Thyroid gland (tissue), 4 donors: ENCODE measurements at regions not wholly inside any gene's neighbourhood (a gene's known extent, or its start where the extent isn't known, plus 50 kb on each side); places are given as distances from the start of the nearest gene placed in this dataset.

Experiments
- DNase-seq, 2 donors: peaks; one replicate each; pipeline ENCODE4 v3.0.0-alpha.2; 2019
- H3K27ac ChIP-seq, 3 donors: fragments of 200-600 bp; sonication (generic); 1 replicate in 2 of 3; 2 replicates in 1 of 3; pipeline ENCODE4 v1.5.1; 2016 to 2019; ENCODE audit warnings: mild to moderate bottlenecking in 1 of 3, moderate library complexity in 1 of 3
- H3K27me3 ChIP-seq: fragments of 200-600 bp; sonication (generic); one replicate; pipeline ENCODE4 v1.5.1; 2019
- H3K36me3 ChIP-seq, 2 donors: fragments of 200-600 bp; sonication (generic); one replicate each; pipeline ENCODE4 v1.5.1; 2016 to 2019
- H3K4me1 ChIP-seq, 2 donors: fragments of 200-600 bp; sonication (generic); one replicate each; pipeline ENCODE4 v1.5.1; 2017 to 2019
- H3K4me3 ChIP-seq, 3 donors: fragments of 200-600 bp; sonication (generic); replicated peaks in 1 of 3; 1 replicate in 2 of 3; 2 replicates in 1 of 3; pipeline ENCODE4 v1.5.1; 2016; ENCODE audit warnings: mild to moderate bottlenecking in 1 of 3
- H3K9me3 ChIP-seq: fragments of 200-600 bp; sonication (generic); one replicate; pipeline ENCODE4 v1.5.1; 2017
- POLR2A ChIP-seq, 2 donors: fragments of 450-650 bp; IDR thresholded peaks; one replicate each; pipeline ENCODE4 v1.6.1; 2017; ENCODE audit warnings: antibody characterized with exemption in 2 of 2, mild to moderate bottlenecking in 2 of 2, moderate library complexity in 1 of 2
- WGBS, 2 donors: methylation state at CpG; one replicate each; pipeline ENCODE4 v1.1.5; 2017; 5-methylcytosine and 5-hydroxymethylcytosine counted together
- intact Hi-C: fragments of 100-400 bp; cut with DNase I; formaldehyde crosslinking; loops from one replicate; pipeline ENCODE4 v1.15.1; 2023
- TF ChIP-seq, protein P1 (sequence below), 6 experiments: fragments of 200-600 bp in 3 of 6; fragments of 450-650 bp in 3 of 6; sonication (generic) in 3 of 6; IDR thresholded peaks; one replicate each; pipeline ENCODE4 v1.5.1; 2016 to 2019; ENCODE audit warnings: antibody characterized with exemption in 6 of 6, mild to moderate bottlenecking in 2 of 6, inconsistent platforms in 1 of 6, moderate library complexity in 1 of 6

DNA sequence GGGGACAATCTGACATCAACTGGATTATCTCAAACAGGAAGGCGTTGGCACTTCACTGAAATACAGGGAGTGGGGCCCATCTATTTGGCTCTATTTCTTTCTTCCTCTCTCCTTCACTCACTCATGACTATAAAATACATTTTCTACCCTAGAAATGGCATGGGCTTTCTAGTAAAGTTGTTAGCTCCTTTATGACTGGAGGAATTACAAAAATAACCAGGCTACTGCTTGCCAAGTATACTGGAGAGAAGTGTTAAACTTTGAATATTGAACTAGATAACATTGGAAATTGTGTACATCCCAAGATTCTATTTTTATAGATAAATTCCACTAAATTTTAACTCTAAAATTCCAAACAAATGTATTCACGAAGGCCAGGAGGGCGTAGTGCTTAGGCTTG is 255.7 kb upstream of the SORCS1 start:
- Histone ChIP-seq H3K27ac (no peak overlapping the region), H3K36me3 (no peaks in the 10 kb centered on the region), H3K9me3 (no peaks in the 10 kb centered on the region), H3K4me3 (no peak overlapping the region), H3K27me3 (no peaks in the 10 kb centered on the region), H3K4me1 (no peaks in the 10 kb centered on the region)
- 93 to 94% methylated on average over 3 of the region's 3 CpGs for WGBS, 2 donors
- intact Hi-C loops, result no loop called here
- TF ChIP-seq POLR2A (IDR thresholded peaks at IDR 0.05), result no peak
- TF ChIP-seq, protein P1, sequence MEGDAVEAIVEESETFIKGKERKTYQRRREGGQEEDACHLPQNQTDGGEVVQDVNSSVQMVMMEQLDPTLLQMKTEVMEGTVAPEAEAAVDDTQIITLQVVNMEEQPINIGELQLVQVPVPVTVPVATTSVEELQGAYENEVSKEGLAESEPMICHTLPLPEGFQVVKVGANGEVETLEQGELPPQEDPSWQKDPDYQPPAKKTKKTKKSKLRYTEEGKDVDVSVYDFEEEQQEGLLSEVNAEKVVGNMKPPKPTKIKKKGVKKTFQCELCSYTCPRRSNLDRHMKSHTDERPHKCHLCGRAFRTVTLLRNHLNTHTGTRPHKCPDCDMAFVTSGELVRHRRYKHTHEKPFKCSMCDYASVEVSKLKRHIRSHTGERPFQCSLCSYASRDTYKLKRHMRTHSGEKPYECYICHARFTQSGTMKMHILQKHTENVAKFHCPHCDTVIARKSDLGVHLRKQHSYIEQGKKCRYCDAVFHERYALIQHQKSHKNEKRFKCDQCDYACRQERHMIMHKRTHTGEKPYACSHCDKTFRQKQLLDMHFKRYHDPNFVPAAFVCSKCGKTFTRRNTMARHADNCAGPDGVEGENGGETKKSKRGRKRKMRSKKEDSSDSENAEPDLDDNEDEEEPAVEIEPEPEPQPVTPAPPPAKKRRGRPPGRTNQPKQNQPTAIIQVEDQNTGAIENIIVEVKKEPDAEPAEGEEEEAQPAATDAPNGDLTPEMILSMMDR (IDR thresholded peaks at IDR 0.05), result no peak
- no peak for DNase-seq

DNA sequence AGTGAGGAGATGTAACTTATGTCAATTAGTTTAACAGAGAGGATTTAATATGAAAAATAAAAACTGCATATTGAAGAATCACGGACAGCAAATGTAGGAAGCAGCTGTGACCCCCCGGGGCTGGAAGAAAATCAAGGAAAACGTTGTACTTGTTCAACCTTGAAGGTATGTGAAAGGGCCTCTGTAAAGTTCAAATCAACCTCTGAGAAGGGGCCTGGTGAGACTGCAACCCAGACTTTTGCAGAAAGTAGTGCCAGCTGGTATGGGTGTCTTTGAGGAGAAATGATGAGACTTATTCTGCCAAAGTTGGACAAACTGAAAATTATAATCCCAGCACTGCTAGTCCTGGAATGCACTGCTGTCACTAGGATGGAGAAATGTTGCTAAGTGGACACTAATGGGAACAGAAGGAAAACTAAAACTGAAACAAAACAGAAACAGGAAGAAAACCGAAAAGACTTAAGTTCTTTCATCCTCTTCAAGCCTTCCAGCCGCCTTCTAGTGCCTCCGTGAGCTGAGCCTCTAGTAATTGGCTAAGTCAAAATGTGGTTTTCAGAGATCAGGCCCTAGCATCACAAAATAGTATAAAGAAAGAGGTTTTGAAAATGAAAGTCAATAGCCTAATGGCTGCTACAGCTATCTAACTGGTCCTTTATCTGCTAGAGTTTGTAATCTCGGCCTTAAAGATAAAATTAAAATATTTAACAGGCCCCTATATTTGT is 253.7 kb upstream of the SORCS1 start:
- H3K27me3 ChIP-seq, result no peaks in the 10 kb centered on the region
- WGBS, 2 donors, result 42 to 48% methylated on average over 7 of the region's 7 CpGs
- intact Hi-C loops, result no loop called here
- H3K9me3 ChIP-seq, result no peaks in the 10 kb centered on the region
- no peaks in the 10 kb centered on the region for H3K36me3 ChIP-seq
- H3K4me3 ChIP-seq, result no peak overlapping the region
- TF ChIP-seq, protein P1 (IDR thresholded peaks at IDR 0.05), result no peak
- TF ChIP-seq POLR2A (IDR thresholded peaks at IDR 0.05), result no peak
- no peaks in the 10 kb centered on the region for H3K4me1 ChIP-seq
- no peak overlapping the region for H3K27ac ChIP-seq
- peak; percentile 23 for DNase-seq

DNA sequence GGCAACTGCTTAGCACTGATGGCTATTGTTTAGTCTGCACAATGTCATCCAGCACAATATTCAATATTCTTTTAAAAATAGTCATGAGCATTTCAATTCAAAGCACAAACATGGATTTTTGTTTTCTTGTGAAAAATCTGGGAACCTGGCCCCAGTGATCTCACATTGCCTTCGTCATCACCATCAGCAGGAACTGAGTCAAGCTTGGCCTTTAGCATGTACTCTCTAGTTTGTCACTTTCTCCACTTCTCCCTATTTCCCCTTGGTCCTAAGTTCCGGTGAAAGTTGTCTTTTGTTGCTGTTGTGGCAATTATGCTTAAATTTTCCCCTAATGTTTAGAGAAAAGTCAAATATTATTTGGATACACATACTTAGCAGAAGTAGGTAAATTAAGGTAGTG is 252.9 kb upstream of the SORCS1 start:
- H3K36me3 ChIP-seq, result no peaks in the 10 kb centered on the region
- 78 to 92% methylated on average over 2 of the region's 2 CpGs for WGBS, 2 donors
- DNase-seq, result no peak
- intact Hi-C loops, result no loop called here
- no peaks in the 10 kb centered on the region for H3K4me1 ChIP-seq
- H3K27ac ChIP-seq, result no peak overlapping the region
- H3K27me3 ChIP-seq, result no peaks in the 10 kb centered on the region
- no peaks in the 10 kb centered on the region for H3K9me3 ChIP-seq
- TF ChIP-seq, protein P1 (IDR thresholded peaks at IDR 0.05), result no peak
- TF ChIP-seq POLR2A (IDR thresholded peaks at IDR 0.05), result no peak
- no peak overlapping the region for H3K4me3 ChIP-seq

DNA sequence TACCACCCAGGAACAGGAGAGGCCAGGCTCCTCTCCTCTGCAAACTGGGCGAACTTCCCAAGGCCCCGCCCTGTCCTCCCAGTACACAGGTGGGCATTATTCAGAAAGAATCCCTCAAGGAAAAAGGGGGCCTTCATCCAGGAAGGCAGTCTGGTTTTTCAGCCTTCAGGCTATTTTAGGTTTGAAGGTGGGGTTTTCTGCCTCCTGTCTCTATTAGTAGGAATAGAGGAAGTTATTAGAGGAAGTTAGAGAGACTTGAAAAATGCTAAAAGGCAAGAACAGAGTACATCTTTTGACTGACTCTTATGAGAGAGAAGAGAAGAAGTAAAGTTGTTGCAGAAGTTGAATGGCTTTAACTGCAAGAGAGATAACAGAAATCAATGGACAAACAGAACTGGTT is 250.9 kb upstream of the SORCS1 start:
- TF ChIP-seq, protein P1 (IDR thresholded peaks at IDR 0.05), result no peak
- TF ChIP-seq POLR2A (IDR thresholded peaks at IDR 0.05), result no peak
- intact Hi-C loops, result no loop called here

DNA sequence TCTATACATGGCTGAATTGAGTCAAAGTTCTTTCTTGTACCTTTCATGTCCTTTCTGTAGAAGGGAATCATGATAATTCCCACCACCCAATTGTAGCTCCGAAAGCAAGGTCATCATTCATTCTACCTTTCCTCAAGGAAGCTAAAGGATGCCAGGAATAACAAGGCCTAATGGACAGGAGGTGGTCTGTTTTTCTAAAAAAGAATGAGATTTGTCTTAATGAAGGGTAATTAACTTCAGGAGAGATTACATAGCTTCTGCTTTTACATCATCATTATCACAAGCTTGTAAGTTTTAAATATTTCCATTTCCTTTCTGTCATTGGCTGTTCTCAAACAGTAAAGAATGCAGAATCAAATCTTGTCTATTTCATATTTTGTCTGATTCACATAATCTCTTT is 249.5 kb upstream of the SORCS1 start:
- intact Hi-C loops, result no loop called here
- H3K27ac ChIP-seq, result no peak overlapping the region
- H3K27me3 ChIP-seq, result no peaks in the 10 kb centered on the region
- H3K4me3 ChIP-seq, result no peak overlapping the region
- TF ChIP-seq, protein P1 (IDR thresholded peaks at IDR 0.05), result no peak
- no peak for TF ChIP-seq POLR2A (IDR thresholded peaks at IDR 0.05)
- 89 to 94% methylated on average over 1 of the region's 1 CpG for WGBS, 2 donors
- H3K36me3 ChIP-seq, result no peaks in the 10 kb centered on the region
- H3K4me1 ChIP-seq, result no peaks in the 10 kb centered on the region
- H3K9me3 ChIP-seq, result no peaks in the 10 kb centered on the region
- DNase-seq, result no peak

More for the DNA sequence above, 250.9 kb upstream of the SORCS1 start:
- 96 to 97% methylated on average over 2 of the region's 2 CpGs for WGBS, 2 donors
- no peaks in the 10 kb centered on the region for H3K36me3 ChIP-seq
- H3K4me1 ChIP-seq, result no peaks in the 10 kb centered on the region
- DNase-seq, result no peak
- H3K27me3 ChIP-seq, result no peaks in the 10 kb centered on the region
- H3K27ac ChIP-seq, result no peak overlapping the region
- no peaks in the 10 kb centered on the region for H3K9me3 ChIP-seq
- no peak overlapping the region for H3K4me3 ChIP-seq
